Hepatocyte (in vitro differentiated cells): ENCODE measurements at regions not wholly inside any gene's neighbourhood (a gene's known extent, or its start where the extent isn't known, plus 50 kb on each side); places are given as distances from the start of the nearest gene placed in this dataset.

Experiments used
- CTCF ChIP-seq: fragments of 200-600 bp; sonication (generic); IDR thresholded peaks from 2 replicates; pipeline ENCODE4 v1.5.1; 2016; ENCODE audit warnings: antibody characterized with exemption, mild to moderate bottlenecking; ENCODE audit not compliant: poor library complexity
- EZH2 ChIP-seq: fragments of 200-600 bp; sonication (generic); IDR thresholded peaks from 2 replicates; pipeline ENCODE4 v1.6.1; 2016; ENCODE audit warnings: antibody characterized with exemption, mild to moderate bottlenecking, borderline replicate concordance
- EZH2phosphoT487 ChIP-seq: fragments of 200-600 bp; sonication (generic); IDR thresholded peaks from one replicate; pipeline ENCODE4 v1.6.1; 2018; ENCODE audit warnings: antibody characterized with exemption, mild to moderate bottlenecking, low read depth, moderate library complexity; ENCODE audit not compliant: unreplicated experiment, severe bottlenecking

GRCh38 chr6:95216555-95216954 lies 360.8 kb upstream of the MANEA start:
- no peak for TF ChIP-seq CTCF
- TF ChIP-seq EZH2 = no peak
- TF ChIP-seq EZH2phosphoT487 = no peak
